Endothelial cell of umbilical vein (primary cell): ENCODE measurements at regions not wholly inside any gene's neighbourhood (a gene's known extent, or its start where the extent isn't known, plus 50 kb on each side); places are given as distances from the start of the nearest gene placed in this dataset.

Experiments used
- BruUV-seq: library from RNA; stranded (reverse); fragments of 400-500 nt; replicated peaks from 2 replicates; lab custom pipeline; 2021; lab: Mats Ljungman, UMichigan
- CTCF ChIA-PET: fragments of 300-600, 350-600 bp; sonication (Branson Sonifier 250); formaldehyde crosslinking; loops from one replicate; lab custom pipeline; 2021; ENCODE audit warnings: antibody characterized with exemption, inconsistent platforms; lab: Charles Lee
- POLR2A ChIA-PET: fragments of 300-600, 350-600 bp; sonication (Branson Sonifier 250); formaldehyde crosslinking; loops from one replicate; lab custom pipeline; 2021; ENCODE audit warnings: antibody characterized with exemption, inconsistent platforms; lab: Charles Lee
- DNase-seq: peaks from one replicate; pipeline ENCODE4 v3.0.0-alpha.2; 2011; ENCODE audit warnings: low read depth, low spot score
- FAIRE-seq: peaks from 2 replicates; lab custom pipeline; 2011; peaks lifted over from hg19 to GRCh38; lab: Jason Lieb, UNC
- H2AFZ ChIP-seq: 2 replicates; pipeline ENCODE4 v1.6.0; 2012; ENCODE audit warnings: low read depth, low read length, control low read depth, inconsistent platforms
- H3K27ac ChIP-seq: 2 replicates; pipeline ENCODE4 v1.5.1; 2011; ENCODE audit warnings: low read depth, mild to moderate bottlenecking, control low read depth, low read length, moderate library complexity; ENCODE audit not compliant: insufficient read depth
- H3K27me3 ChIP-seq, 2 experiments: 2 replicates each; pipeline versions ENCODE4 v1.6.0 to v1.6.1; 2011; ENCODE audit warnings: low read length in 2 of 2, mixed read lengths in 1 of 2; ENCODE audit not compliant: control insufficient read depth in 2 of 2, insufficient read depth in 2 of 2
- H3K36me3 ChIP-seq, 2 experiments: 2 replicates in 1 of 2; 3 replicates in 1 of 2; pipeline ENCODE4 v1.5.1; 2011; ENCODE audit warnings: low read length in 2 of 2, mild to moderate bottlenecking in 1 of 2, moderate library complexity in 1 of 2; ENCODE audit not compliant: control insufficient read depth in 2 of 2, insufficient read depth in 2 of 2; ENCODE audit errors: extremely low read depth in 1 of 2
- H3K4me1 ChIP-seq: 3 replicates; pipeline ENCODE4 v1.5.1; 2011; ENCODE audit warnings: mild to moderate bottlenecking, low read length; ENCODE audit not compliant: control insufficient read depth, insufficient read depth; ENCODE audit errors: extremely low read depth
- H3K4me2 ChIP-seq: 2 replicates; pipeline ENCODE4 v1.6.1; 2011; ENCODE audit warnings: low read length, control low read depth, mixed read lengths; ENCODE audit not compliant: insufficient read depth
- H3K4me3 ChIP-seq, 3 experiments: fragments of 200-600 bp in 1 of 3; sonication (generic), shearing (Covaris generic) in 1 of 3; replicated peaks in 1 of 3; 2 replicates each; pipeline ENCODE4 v1.5.1; 2011 to 2016; ENCODE audit warnings: control low read depth in 3 of 3, low read length in 3 of 3, mild to moderate bottlenecking in 2 of 3, inconsistent platforms in 1 of 3, low read depth in 1 of 3, moderate library complexity in 1 of 3; ENCODE audit not compliant: insufficient read depth in 1 of 3
- H3K79me2 ChIP-seq: 2 replicates; pipeline ENCODE4 v1.6.0; 2012; ENCODE audit warnings: low read length, inconsistent platforms; ENCODE audit not compliant: control insufficient read depth, insufficient read depth
- H3K9ac ChIP-seq: replicated peaks from 2 replicates; pipeline ENCODE3; 2011; ENCODE audit warnings: low read length, control low read depth; ENCODE audit not compliant: insufficient read depth; ENCODE audit errors: extremely low read depth
- H3K9me1 ChIP-seq: replicated peaks from 3 replicates; pipeline ENCODE4 v1.6.0; 2011; ENCODE audit warnings: mild to moderate bottlenecking, low read length; ENCODE audit not compliant: control insufficient read depth, insufficient read depth; ENCODE audit errors: extremely low read depth
- H3K9me3 ChIP-seq: replicated peaks from 2 replicates; pipeline ENCODE4 v1.5.1; 2012; ENCODE audit warnings: low read length, inconsistent platforms; ENCODE audit not compliant: control insufficient read depth, insufficient read depth
- H4K20me1 ChIP-seq: replicated peaks from 2 replicates; pipeline ENCODE3; 2011; ENCODE audit warnings: mild to moderate bottlenecking, low read length; ENCODE audit not compliant: control insufficient read depth, insufficient read depth; ENCODE audit errors: extremely low read depth
- EZH2 ChIP-seq: IDR thresholded peaks from 2 replicates; pipeline ENCODE4 v1.6.1; 2012; ENCODE audit warnings: borderline replicate concordance, low read depth, mild to moderate bottlenecking, moderate library complexity, low read length, inconsistent platforms; ENCODE audit not compliant: severe bottlenecking
- FOS ChIP-seq: IDR thresholded peaks from 2 replicates; pipeline ENCODE4 v1.6.1; 2011; ENCODE audit warnings: mild to moderate bottlenecking, low read length, moderate library complexity, borderline replicate concordance; ENCODE audit not compliant: insufficient read depth
- JUN ChIP-seq: IDR thresholded peaks from 2 replicates; pipeline ENCODE4 v1.6.1; 2011; ENCODE audit warnings: borderline replicate concordance, low read depth; ENCODE audit not compliant: insufficient read length, insufficient read depth
- POLR2A ChIP-seq: IDR thresholded peaks from 2 replicates; pipeline ENCODE4 v1.6.1; 2012; ENCODE audit warnings: low read depth, mild to moderate bottlenecking, control low read depth, low read length
- dilution Hi-C: fragments of 300-500 bp; cut with MboI; formaldehyde crosslinking; loops from one replicate; pipeline ENCODE4 v1.15.0; 2019; ENCODE audit warnings: low sequenced_read_pairs; ENCODE audit not compliant: extremely low pct_ligation_motif_present
- intact Hi-C: fragments of 100-400 bp; cut with micrococcal nuclease; formaldehyde crosslinking; loops from one replicate; pipeline ENCODE4 v1.10.0; 2022
- TF ChIP-seq, protein P1 (sequence below), 2 donors: IDR thresholded peaks; 1 replicate in 1 of 2; 2 replicates in 1 of 2; pipeline ENCODE4 v1.5.1; 2011; ENCODE audit warnings: low read length in 2 of 2, mild to moderate bottlenecking in 2 of 2, moderate library complexity in 2 of 2, control low read depth in 1 of 2, inconsistent platforms in 1 of 2, low read depth in 1 of 2; ENCODE audit not compliant: insufficient read depth in 1 of 2; ENCODE audit errors: extremely low read depth in 1 of 2
- TF ChIP-seq, protein P2 (sequence below): IDR thresholded peaks from 2 replicates; pipeline ENCODE4 v1.6.1; 2011; ENCODE audit not compliant: insufficient read depth, insufficient read length

DNA sequence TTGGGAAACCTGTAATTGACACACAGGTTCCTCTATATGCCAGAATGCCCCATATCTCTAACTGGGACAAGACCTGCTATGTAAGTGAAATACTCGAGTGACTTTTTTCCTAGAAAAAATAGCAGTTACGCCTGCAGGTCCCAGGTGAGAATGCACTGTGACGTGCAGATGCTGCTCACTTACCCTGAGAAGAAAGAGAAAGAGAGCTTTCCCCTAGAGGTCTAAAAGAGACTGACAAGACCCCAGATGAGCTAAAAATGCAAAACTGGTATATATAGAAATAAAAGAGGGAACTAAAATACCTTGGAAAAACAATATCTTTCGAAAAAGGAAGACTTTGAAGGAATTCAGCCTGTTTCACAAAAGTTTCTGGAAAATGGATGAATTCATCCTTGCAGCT is 383.0 kb upstream of the DCC start:
- no peaks in the 10 kb centered on the region for H4K20me1 ChIP-seq

DNA sequence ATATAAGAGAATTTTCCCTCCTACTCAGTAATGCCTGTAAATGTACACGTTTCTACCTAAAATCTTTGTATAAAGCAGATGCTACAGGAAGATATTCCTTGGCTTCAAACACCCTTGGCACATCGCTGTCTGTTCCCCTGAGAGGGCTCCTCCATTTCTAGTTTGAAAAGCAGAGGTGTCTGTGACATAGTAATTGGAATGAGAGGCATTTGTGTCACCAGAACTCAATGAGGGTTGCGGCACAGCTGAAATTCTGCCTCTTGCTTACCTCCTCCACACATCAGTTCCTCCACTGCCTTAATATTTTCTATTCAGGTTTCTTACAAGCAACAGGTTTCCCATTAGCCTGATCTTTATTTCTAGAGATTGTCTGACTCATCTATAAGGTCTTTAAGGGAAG is 359.9 kb upstream of the DCC start:
- dilution Hi-C loops (no loop called here), intact Hi-C loops (no loop called here)
- H2AFZ ChIP-seq = no peak overlapping the region
- H3K27me3 ChIP-seq = no peaks in the 10 kb centered on the region
- no peak overlapping the region for H3K27ac ChIP-seq
- H3K4me1 ChIP-seq = no peaks in the 10 kb centered on the region
- no peaks in the 10 kb centered on the region for H4K20me1 ChIP-seq
- no peaks in the 10 kb centered on the region for H3K36me3 ChIP-seq
- no peak overlapping the region for H3K4me3 ChIP-seq
- no TSS peak for BruUV-seq
- CTCF ChIA-PET = no interaction called here
- H3K79me2 ChIP-seq = no peaks in the 10 kb centered on the region
- POLR2A ChIA-PET = no interaction called here
- no peak for FAIRE-seq
- H3K9me1 ChIP-seq = no peaks in the 10 kb centered on the region
- peaks cover 6% of the 10 kb centered on the region for H3K9me3 ChIP-seq
- no peak overlapping the region for H3K9ac ChIP-seq
- no peak for DNase-seq
- no peak overlapping the region for H3K4me2 ChIP-seq
- TF ChIP-seq FOS (no peak), EZH2 (no peak), POLR2A (no peak)

More for the DNA sequence above, 383.0 kb upstream of the DCC start:
- no peak overlapping the region for H3K4me2 ChIP-seq
- no peak overlapping the region for H3K27ac ChIP-seq
- H3K79me2 ChIP-seq = no peaks in the 10 kb centered on the region
- H3K4me1 ChIP-seq = no peaks in the 10 kb centered on the region
- TF ChIP-seq, protein P1, sequence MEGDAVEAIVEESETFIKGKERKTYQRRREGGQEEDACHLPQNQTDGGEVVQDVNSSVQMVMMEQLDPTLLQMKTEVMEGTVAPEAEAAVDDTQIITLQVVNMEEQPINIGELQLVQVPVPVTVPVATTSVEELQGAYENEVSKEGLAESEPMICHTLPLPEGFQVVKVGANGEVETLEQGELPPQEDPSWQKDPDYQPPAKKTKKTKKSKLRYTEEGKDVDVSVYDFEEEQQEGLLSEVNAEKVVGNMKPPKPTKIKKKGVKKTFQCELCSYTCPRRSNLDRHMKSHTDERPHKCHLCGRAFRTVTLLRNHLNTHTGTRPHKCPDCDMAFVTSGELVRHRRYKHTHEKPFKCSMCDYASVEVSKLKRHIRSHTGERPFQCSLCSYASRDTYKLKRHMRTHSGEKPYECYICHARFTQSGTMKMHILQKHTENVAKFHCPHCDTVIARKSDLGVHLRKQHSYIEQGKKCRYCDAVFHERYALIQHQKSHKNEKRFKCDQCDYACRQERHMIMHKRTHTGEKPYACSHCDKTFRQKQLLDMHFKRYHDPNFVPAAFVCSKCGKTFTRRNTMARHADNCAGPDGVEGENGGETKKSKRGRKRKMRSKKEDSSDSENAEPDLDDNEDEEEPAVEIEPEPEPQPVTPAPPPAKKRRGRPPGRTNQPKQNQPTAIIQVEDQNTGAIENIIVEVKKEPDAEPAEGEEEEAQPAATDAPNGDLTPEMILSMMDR (IDR thresholded peaks at IDR 0.05; ENCODE audit: extremely low read depth in 1 of 2, insufficient read depth in 1 of 2, low read depth in 1 of 2, low read length in 2 of 2) = no peak
- TF ChIP-seq, protein P2, sequence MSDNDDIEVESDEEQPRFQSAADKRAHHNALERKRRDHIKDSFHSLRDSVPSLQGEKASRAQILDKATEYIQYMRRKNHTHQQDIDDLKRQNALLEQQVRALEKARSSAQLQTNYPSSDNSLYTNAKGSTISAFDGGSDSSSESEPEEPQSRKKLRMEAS = no peak
- TF ChIP-seq JUN = no peak
- H3K9ac ChIP-seq = no peak overlapping the region
- intact Hi-C loops (no loop called here), dilution Hi-C loops (no loop called here)
- H3K36me3 ChIP-seq = no peaks in the 10 kb centered on the region
- BruUV-seq = no TSS peak
- no peak for FAIRE-seq
- H3K9me3 ChIP-seq = peaks cover 6% of the 10 kb centered on the region
- POLR2A ChIA-PET = no interaction called here
- no peaks in the 10 kb centered on the region for H3K9me1 ChIP-seq
- no peak overlapping the region for H2AFZ ChIP-seq
- no peak overlapping the region for H3K4me3 ChIP-seq
- CTCF ChIA-PET = no interaction called here
- no peaks in the 10 kb centered on the region for H3K27me3 ChIP-seq
- no peak for DNase-seq
